GM13976 (cell line): ENCODE measurements at regions not wholly inside any gene's neighbourhood (a gene's known extent, or its start where the extent isn't known, plus 50 kb on each side); places are given as distances from the start of the nearest gene placed in this dataset.

Experiments used
- DNase-seq: peaks from one replicate; pipeline ENCODE4 v3.0.0; 2012; ENCODE audit warnings: low spot score
- in situ Hi-C: fragments of 300-500 bp; cut with MboI; formaldehyde crosslinking; loops from one replicate; pipeline ENCODE4 v1.12.0; 2022; ENCODE audit warnings: low sequenced_read_pairs, mixed read lengths, inconsistent platforms; ENCODE audit not compliant: unreplicated experiment
- TF ChIP-seq, protein P1 (sequence below): IDR thresholded peaks from 2 replicates; pipeline ENCODE4 v1.5.1; 2012; ENCODE audit warnings: borderline replicate concordance, mild to moderate bottlenecking; ENCODE audit not compliant: insufficient read depth; ENCODE audit errors: extremely low read depth, missing control alignments, control extremely low read depth

DNA sequence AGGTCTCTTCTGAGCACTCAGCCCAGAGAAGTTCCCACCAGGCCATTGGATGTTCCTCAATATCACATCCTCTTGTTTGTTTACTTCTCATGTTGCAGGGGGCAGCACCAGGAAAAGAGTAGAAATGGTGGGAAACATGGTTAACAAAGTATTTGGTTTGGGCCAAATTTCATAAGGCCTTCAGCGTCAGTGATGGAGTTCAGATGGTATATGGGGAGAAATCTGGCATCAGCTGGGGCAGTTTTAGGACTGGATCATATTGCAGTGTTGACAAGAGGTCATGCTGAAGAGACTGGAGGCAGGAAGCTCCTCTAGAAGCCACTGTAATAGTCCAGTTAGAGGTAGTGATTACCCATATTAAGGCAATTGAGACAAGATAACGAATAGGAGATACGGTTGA is 200.0 kb downstream of the WDR11 start:
- DNase-seq = no peak
- TF ChIP-seq, protein P1, sequence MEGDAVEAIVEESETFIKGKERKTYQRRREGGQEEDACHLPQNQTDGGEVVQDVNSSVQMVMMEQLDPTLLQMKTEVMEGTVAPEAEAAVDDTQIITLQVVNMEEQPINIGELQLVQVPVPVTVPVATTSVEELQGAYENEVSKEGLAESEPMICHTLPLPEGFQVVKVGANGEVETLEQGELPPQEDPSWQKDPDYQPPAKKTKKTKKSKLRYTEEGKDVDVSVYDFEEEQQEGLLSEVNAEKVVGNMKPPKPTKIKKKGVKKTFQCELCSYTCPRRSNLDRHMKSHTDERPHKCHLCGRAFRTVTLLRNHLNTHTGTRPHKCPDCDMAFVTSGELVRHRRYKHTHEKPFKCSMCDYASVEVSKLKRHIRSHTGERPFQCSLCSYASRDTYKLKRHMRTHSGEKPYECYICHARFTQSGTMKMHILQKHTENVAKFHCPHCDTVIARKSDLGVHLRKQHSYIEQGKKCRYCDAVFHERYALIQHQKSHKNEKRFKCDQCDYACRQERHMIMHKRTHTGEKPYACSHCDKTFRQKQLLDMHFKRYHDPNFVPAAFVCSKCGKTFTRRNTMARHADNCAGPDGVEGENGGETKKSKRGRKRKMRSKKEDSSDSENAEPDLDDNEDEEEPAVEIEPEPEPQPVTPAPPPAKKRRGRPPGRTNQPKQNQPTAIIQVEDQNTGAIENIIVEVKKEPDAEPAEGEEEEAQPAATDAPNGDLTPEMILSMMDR = no peak
- in situ Hi-C loops = no loop called here

DNA sequence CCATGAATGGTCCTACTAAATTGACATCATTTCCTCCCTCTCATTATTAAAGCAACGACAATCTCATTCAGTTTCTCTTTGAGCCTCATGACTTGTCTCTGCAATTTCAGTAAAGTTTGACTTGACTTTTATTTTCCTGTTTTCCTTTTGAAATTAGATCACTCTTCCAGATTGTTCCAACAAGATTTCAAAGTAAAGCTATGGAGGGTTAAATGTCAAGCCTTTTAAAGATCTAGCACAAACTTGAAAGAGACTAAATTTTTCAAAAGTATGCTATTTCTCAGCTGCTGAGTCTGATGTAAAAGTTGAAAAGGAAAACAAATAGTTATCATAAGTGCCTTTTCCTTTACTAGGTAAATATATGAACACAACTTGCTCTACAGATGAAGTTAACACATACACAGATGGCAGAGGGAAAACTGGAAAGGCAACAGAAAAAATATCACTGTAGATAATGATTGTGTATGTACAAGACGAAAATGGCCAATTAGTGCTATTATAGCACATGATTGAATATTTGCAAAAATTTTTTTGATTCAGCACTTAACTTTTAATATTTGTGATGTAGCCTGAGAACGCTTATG is 200.6 kb downstream of the WDR11 start:
- TF ChIP-seq, protein P1 = no peak
- no peak for DNase-seq
- in situ Hi-C loops = no loop called here

DNA sequence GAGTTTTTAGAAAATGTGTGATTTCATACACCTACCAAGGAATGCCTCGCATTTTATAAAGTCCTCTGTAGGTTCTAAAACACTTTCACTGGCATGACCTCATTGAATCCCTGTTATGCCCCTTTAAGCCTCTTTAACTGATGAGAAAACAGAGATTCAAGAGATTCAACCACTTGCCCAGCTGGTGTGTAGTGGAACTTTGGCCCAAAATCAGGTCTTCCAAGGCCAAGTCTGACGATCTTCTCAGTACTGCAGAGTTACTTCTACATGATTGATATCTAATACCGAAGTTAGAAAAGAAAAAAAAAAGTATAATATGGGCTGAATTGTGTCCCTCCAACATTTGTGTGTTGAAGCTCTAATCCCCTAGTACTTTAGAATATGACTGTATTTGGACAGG is 202.0 kb downstream of the WDR11 start:
- in situ Hi-C loops = no loop called here
- DNase-seq = no peak
- TF ChIP-seq, protein P1 = no peak

DNA sequence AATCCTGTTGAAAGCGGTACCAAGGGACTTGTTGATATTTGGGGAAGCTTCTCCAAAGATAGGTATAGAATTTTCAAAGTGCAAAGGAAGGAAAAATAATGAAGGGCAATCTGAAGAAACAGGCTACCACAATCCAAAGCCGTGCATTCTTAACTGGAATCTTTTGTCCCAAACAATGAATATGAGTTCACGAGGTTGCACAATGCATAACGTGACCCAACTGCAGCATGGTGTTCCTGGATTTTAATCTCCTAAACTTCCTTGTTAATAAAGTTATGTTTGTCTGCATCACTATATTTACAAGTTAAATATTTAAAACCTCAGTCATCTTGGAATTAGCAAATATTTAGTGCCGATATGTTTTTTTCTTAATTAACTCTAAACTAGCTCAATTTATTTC is 203.7 kb downstream of the WDR11 start:
- TF ChIP-seq, protein P1 = no peak
- in situ Hi-C loops = no loop called here
- no peak for DNase-seq

DNA sequence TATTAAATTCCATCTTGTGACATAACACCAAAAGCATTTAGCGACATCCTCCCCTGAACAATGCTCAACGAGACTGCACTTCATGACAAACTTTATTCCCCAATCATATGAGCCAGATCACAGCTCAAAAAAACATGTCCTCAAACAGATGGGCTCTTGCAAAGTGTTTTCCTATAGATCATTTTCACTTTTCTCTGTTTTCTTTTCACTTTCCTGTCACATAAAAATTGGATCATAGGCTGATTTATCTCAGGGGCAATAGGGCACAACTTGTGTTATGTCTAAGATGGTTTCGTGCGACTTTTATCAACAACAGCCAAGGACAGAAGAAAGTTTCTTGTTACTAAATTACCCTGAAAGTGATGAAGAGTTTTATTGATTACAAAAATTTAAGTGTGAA is 206.1 kb downstream of the WDR11 start:
- TF ChIP-seq, protein P1 = no peak

DNA sequence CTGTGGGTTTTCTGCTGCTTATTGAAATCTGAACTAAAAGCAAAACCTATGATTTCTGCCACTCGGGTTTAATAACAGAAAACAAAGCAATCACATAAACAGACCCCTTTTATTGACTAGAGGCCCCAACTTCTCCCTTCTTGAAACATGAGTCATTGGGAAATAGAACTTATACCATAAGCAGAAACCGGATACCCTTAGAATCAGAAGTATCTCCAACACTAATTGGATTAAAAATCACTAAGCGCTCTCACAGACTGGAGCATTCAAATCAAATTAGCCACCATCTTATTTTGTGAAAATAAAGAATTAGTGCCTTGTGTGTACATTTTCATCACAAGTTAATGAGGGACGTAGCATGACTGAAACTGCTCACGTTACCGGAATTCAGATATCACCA is 206.9 kb downstream of the WDR11 start:
- DNase-seq = no peak
- in situ Hi-C loops = no loop called here
- TF ChIP-seq, protein P1 = no peak

More for the DNA sequence above, 206.1 kb downstream of the WDR11 start:
- DNase-seq = no peak
- in situ Hi-C loops = no loop called here
